ENCODE measurements at regions not wholly inside any gene's neighbourhood (a gene's known extent, or its start where the extent isn't known, plus 50 kb on each side); places are given as distances from the start of the nearest gene placed in this dataset.

DNA sequence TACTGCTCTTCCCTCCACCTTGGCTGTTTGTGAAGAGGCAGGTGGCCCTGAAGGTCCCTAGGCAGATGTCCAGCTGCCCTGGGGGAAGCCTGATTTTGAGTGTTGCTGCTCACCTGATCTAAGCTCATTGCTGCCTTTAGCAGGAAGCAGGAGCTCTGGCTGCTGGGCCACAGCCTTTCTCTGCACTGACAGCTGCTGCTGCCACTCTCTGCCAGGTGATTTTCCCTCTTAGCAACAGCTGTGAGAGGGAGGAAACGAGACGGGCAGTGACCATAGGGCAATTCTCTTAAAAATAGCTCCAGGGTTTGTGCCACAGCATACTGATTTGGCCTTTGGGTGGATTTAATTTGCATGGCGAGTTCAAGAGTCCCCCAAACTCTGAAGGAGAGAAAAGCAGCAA lies 415.8 kb upstream of the SEMA6D start:
- H3K4me3 ChIP-seq (ENCODE audit: low read depth, low read length): no peak overlapping the region
- TF ChIP-seq, protein P1, sequence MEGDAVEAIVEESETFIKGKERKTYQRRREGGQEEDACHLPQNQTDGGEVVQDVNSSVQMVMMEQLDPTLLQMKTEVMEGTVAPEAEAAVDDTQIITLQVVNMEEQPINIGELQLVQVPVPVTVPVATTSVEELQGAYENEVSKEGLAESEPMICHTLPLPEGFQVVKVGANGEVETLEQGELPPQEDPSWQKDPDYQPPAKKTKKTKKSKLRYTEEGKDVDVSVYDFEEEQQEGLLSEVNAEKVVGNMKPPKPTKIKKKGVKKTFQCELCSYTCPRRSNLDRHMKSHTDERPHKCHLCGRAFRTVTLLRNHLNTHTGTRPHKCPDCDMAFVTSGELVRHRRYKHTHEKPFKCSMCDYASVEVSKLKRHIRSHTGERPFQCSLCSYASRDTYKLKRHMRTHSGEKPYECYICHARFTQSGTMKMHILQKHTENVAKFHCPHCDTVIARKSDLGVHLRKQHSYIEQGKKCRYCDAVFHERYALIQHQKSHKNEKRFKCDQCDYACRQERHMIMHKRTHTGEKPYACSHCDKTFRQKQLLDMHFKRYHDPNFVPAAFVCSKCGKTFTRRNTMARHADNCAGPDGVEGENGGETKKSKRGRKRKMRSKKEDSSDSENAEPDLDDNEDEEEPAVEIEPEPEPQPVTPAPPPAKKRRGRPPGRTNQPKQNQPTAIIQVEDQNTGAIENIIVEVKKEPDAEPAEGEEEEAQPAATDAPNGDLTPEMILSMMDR (IDR thresholded peaks at IDR 0.05; ENCODE audit: low read depth, low read length): no peak

DNA sequence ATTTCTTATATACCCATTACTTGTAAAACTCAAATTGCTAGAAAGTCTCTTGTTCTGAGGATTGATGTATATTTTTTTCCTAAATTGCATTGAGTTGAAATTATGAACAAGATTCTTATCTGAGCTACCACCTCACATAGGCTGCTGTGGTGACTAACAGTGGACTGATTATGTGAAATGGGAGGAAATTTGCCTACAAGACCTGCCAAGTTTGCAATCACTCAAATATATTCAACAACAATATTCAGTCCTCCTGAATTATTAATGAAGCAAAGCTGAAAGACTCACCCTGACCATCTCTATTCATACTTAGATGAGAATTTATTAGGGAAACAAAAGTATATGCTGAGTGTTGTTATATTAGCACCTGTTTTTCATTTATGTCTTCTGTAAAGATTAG lies 412.6 kb upstream of the SEMA6D start:
- no peak overlapping the region for H3K4me3 ChIP-seq (ENCODE audit: low read depth, low read length)
- TF ChIP-seq, protein P1 (IDR thresholded peaks at IDR 0.05; ENCODE audit: low read depth, low read length): no peak

DNA sequence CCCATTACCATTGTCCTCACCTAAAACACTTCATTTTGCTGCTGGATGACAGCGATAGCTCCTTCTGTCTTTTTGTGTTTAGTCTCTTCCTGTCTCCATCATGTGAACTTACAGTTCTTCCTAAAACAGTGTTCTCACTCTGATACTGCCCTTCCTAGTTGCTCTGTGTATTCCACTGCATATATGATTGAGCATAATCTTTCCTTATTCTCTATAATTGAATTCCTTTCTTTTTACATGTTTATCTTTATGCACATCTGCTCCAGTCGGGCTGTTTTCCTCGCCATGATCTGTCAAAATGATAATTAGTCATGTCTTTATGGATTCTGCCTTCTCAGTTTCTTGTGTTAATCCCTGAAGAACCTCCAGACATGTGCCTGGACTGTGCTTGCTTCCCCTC lies 405.1 kb upstream of the SEMA6D start:
- TF ChIP-seq, protein P1 (IDR thresholded peaks at IDR 0.05; ENCODE audit: low read depth, low read length): no peak
- H3K4me3 ChIP-seq (ENCODE audit: low read depth, low read length): no peak overlapping the region

DNA sequence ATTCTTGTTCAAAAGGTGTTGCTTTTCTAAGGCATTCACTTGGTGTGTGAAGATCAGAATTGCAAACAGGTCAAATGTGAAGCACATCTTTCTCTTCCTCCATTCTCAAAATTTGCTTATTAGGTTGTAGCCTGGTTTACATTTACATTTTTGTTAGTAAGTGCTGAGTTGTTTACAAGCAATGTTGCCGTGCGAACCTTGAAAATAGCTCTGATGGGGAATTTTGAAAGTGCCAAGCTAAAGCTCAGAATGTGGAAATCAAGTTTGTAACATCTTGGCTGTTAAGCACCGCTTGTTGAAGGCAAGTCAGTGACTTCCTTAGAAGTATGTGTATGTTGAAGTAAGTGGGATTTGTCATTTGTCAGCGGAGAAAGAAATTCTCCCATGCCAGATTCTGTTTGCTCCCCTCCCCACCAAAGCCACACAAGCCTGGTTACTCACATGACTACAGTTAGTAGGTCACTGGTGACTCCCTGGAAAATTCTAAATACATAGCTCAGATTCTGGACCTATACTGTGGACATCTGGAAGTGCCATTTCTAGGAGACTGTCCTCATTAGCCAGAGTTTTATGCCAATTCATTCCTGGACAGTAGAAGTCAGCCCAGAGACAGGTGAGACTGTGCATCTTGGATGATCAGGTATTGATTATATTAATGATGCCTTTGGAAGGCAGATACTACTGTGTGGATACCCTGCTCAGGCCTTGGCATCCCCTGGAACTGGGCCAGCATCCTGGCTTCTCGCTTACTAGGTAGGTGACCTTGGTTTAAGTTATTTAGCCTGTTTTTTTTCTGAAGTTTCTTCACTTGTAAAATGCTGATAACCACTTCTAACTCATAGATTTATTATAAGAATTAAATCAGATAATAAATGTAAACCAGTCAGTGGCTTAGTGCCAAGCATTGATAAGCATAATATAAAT lies 390.6 kb upstream of the SEMA6D start:
- no peak overlapping the region for H3K4me3 ChIP-seq (ENCODE audit: low read depth, low read length)
- TF ChIP-seq, protein P1 (IDR thresholded peaks at IDR 0.05; ENCODE audit: low read depth, low read length): no peak

DNA sequence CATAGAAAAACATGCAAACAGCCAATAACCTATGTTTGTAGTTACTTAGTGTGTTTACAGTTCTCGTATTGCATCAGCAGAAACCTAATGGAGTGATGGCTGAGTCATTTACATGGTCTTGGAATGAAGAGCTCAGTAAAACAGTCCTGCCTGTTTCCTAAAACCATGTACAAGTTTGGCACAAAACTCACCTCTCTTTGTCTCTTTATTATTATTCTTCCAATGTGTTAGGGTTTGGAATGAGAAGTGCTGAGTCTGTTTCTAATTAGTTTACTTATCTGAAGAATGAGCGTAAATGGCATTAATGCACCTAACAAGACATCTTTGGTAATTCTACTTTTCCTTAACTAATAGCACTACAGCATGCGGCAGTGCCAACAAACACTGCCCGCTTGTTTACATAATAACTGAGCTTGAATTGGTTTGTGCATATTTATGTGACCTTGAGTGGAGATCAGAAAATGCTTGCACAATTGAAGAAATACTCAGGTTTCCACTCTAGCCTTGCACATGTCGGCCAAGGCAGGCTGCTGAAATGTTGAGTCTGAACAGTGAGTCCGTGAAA lies 385.4 kb upstream of the SEMA6D start:
- TF ChIP-seq, protein P1 (IDR thresholded peaks at IDR 0.05; ENCODE audit: low read depth, low read length): no peak
- H3K4me3 ChIP-seq (ENCODE audit: low read depth, low read length): 0 out of 2 replicates have a peak overlapping the region, but pooled peaks have one; percentile 11

DNA sequence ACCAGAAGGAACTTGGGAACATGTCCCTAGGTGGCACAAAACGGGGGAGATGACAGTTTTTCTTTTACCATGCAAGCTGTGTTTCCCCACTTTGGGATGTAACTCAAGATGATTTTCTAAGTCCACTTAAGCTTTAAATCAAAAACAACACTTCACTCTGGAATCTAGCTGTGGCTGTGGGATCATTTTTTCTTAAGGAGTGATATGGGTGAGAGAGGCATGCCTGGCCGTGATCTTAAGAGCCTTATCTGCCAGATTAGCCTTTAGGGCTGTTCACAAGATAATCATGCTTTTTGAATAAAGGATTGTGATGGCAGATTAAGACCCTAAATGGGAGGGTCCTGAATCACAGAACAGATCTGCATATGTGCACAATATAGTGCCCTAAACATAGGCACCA lies 384.8 kb upstream of the SEMA6D start:
- no peak overlapping the region for H3K4me3 ChIP-seq (ENCODE audit: low read depth, low read length)
- TF ChIP-seq, protein P1 (IDR thresholded peaks at IDR 0.05; ENCODE audit: low read depth, low read length): no peak

DNA sequence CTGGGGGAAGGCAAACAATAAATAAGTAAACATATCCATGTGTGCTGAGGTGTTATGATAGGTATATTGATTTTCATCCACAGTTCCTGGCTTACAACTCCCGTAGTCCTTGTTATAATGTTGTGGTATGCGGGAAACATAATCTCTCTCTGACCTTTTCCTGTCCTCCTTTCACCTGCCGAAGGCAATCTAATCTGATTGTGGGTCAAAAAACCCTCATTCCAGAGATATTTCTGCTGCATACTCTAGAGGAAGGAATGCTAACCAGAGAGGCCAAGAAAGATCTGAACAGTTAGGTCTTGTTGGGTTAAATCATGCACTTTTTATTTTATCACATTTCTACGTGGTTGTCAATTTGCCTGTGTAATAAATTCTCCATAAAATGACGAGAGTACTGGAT lies 383.6 kb upstream of the SEMA6D start:
- TF ChIP-seq, protein P1 (IDR thresholded peaks at IDR 0.05; ENCODE audit: low read depth, low read length): no peak
- H3K4me3 ChIP-seq (ENCODE audit: low read depth, low read length): no peak overlapping the region

Data from WI38 (cell line).